GM23338 (cell line): ENCODE measurements at regions not wholly inside any gene's neighbourhood (a gene's known extent, or its start where the extent isn't known, plus 50 kb on each side); places are given as distances from the start of the nearest gene placed in this dataset.

Experiments used
- ATAC-seq: fragments of 200-7000 bp; cut with Tn5 transposase; 3 replicates; pipeline ENCODE4 v1.9.1; 2020
- DNase-seq: peaks from one replicate; pipeline ENCODE4 v3.0.0-alpha.2; 2015; ENCODE audit warnings: low spot score
- H2AFZ ChIP-seq: fragments of 200-600 bp; sonication (generic); 2 replicates; pipeline ENCODE4 v1.8.0; 2016; ENCODE audit warnings: antibody characterized with exemption, mild to moderate bottlenecking, moderate library complexity
- H3F3A ChIP-seq: fragments of 200-600 bp; sonication (generic); replicated peaks from 2 replicates; pipeline ENCODE4 v1.8.0; 2017; ENCODE audit warnings: antibody characterized with exemption, mixed run types, low read depth
- H3K27ac ChIP-seq: fragments of 200-600 bp; sonication (generic); 2 replicates; pipeline ENCODE4 v1.6.1; 2016; ENCODE audit warnings: low read depth
- H3K27me3 ChIP-seq: fragments of 200-600 bp; sonication (generic); 2 replicates; pipeline ENCODE4 v1.8.0; 2016; ENCODE audit warnings: mild to moderate bottlenecking, mixed run types, moderate library complexity; ENCODE audit not compliant: insufficient read depth
- H3K36me3 ChIP-seq: fragments of 200-600 bp; sonication (generic); 2 replicates; pipeline ENCODE4 v1.8.0; 2016; ENCODE audit warnings: mild to moderate bottlenecking; ENCODE audit not compliant: insufficient read depth
- H3K4me1 ChIP-seq: fragments of 200-600 bp; sonication (generic); 2 replicates; pipeline ENCODE4 v1.8.0; 2016; ENCODE audit warnings: mild to moderate bottlenecking, moderate library complexity; ENCODE audit not compliant: insufficient read depth
- H3K4me2 ChIP-seq: fragments of 200-600 bp; sonication (generic); 2 replicates; pipeline ENCODE4 v1.7.1; 2017; ENCODE audit warnings: mixed run types
- H3K4me3 ChIP-seq: fragments of 200-600 bp; sonication (generic); 2 replicates; pipeline ENCODE4 v1.6.1; 2016; ENCODE audit warnings: mixed run types
- H3K79me2 ChIP-seq: fragments of 200-600 bp; sonication (generic); replicated peaks from 2 replicates; pipeline ENCODE4 v1.8.0; 2017; ENCODE audit warnings: mild to moderate bottlenecking; ENCODE audit not compliant: insufficient read depth
- H3K9me2 ChIP-seq: fragments of 200-600 bp; sonication (generic); 2 replicates; pipeline ENCODE4 v1.8.0; 2017; ENCODE audit not compliant: insufficient read depth
- H4K20me1 ChIP-seq: fragments of 200-600 bp; sonication (generic); replicated peaks from 2 replicates; pipeline ENCODE4 v1.8.0; 2017; ENCODE audit warnings: mild to moderate bottlenecking; ENCODE audit not compliant: insufficient read depth
- H3K27ac Mint-ChIP-seq: 2 replicates; pipeline ENCODE4 v1.8.0; 2020; ENCODE audit warnings: inconsistent platforms, mild to moderate bottlenecking, moderate library complexity, mixed read lengths
- H3K27me3 Mint-ChIP-seq: 3 replicates; pipeline ENCODE4 v1.8.0; 2022; ENCODE audit warnings: low read depth, mild to moderate bottlenecking, moderate library complexity, mixed read lengths, inconsistent platforms; ENCODE audit not compliant: insufficient read depth, poor library complexity
- H3K36me3 Mint-ChIP-seq: 3 replicates; pipeline ENCODE4 v1.8.0; 2021; ENCODE audit warnings: low read depth, mild to moderate bottlenecking, inconsistent platforms, moderate library complexity, mixed read lengths
- H3K4me1 Mint-ChIP-seq: 3 replicates; pipeline ENCODE4 v1.8.0; 2020; ENCODE audit warnings: mild to moderate bottlenecking, inconsistent platforms, mixed read lengths
- H3K4me3 Mint-ChIP-seq: 3 replicates; pipeline ENCODE4 v1.8.0; 2021; ENCODE audit warnings: moderate library complexity, mild to moderate bottlenecking, inconsistent platforms, mixed read lengths
- H3K9me3 Mint-ChIP-seq: 3 replicates; pipeline ENCODE4 v1.8.0; 2020; ENCODE audit warnings: moderate library complexity, mild to moderate bottlenecking, inconsistent platforms, mixed read lengths
- EZH2phosphoT487 ChIP-seq: fragments of 200-600 bp; sonication (generic); IDR thresholded peaks from one replicate; pipeline ENCODE4 v1.8.1; 2018; ENCODE audit warnings: antibody characterized with exemption; ENCODE audit not compliant: unreplicated experiment
- NANOG ChIP-seq: IDR thresholded peaks from 2 replicates; pipeline ENCODE4 v1.6.1; 2016; ENCODE audit warnings: antibody characterized with exemption, borderline replicate concordance
- POLR2AphosphoS5 ChIP-seq: IDR thresholded peaks from 2 replicates; pipeline ENCODE4 v1.6.1; 2016; ENCODE audit warnings: antibody characterized with exemption, low read depth
- REST ChIP-seq: IDR thresholded peaks from one replicate; pipeline ENCODE4 v1.6.1; 2018; ENCODE audit warnings: antibody characterized with exemption; ENCODE audit not compliant: unreplicated experiment
- ZNF114 ChIP-seq: fragments of 250-450 bp; sonication (Bioruptor Pico); IDR thresholded peaks from 2 replicates; pipeline ENCODE4 v1.5.0; 2020; ENCODE audit warnings: mild to moderate bottlenecking, moderate library complexity
- ZNF462 ChIP-seq: fragments of 250-450 bp; sonication (Bioruptor Pico); IDR thresholded peaks from 2 replicates; pipeline ENCODE4 v1.5.0; 2020; ENCODE audit warnings: mild to moderate bottlenecking, moderate library complexity

- no peak for TF ChIP-seq ZNF462 (CRISPR knock-in tag)
- no peak for TF ChIP-seq POLR2AphosphoS5
- no peak for TF ChIP-seq REST
- TF ChIP-seq EZH2phosphoT487 = no peak
Observed at GRCh38 chr5:39501397-39501796, 76.6 kb upstream of the DAB2 start (continued).

- no peaks in the 10 kb centered on the region for H3K4me1 ChIP-seq
- Mint-ChIP-seq H3K4me3 (no peak overlapping the region), H3K27ac (no peak overlapping the region), H3K4me1 (peaks cover 2% of the 10 kb centered on the region; the same call in 1 of the 3 replicates), H3K27me3 (no peaks in the 10 kb centered on the region), H3K36me3 (no peaks in the 10 kb centered on the region), H3K9me3 (no peaks in the 10 kb centered on the region)
- H3K27me3 ChIP-seq = no peaks in the 10 kb centered on the region
- H3K4me2 ChIP-seq = no peak overlapping the region
- no peaks in the 10 kb centered on the region for H3K9me2 ChIP-seq
- H3K79me2 ChIP-seq = no peaks in the 10 kb centered on the region
- no peak for ATAC-seq
- H3K4me3 ChIP-seq = no peak overlapping the region
- H4K20me1 ChIP-seq = no peaks in the 10 kb centered on the region
- DNase-seq = no peak
- H3F3A ChIP-seq = no peaks in the 10 kb centered on the region
- no peak overlapping the region for H3K27ac ChIP-seq
- H3K36me3 ChIP-seq = no peaks in the 10 kb centered on the region
- H2AFZ ChIP-seq = no peak overlapping the region
- TF ChIP-seq ZNF462 (CRISPR knock-in tag) = no peak
- no peak for TF ChIP-seq ZNF114 (CRISPR knock-in tag)
- no peak for TF ChIP-seq NANOG
Observed at GRCh38 chr5:39500551-39501175, 75.9 kb upstream of the DAB2 start.
